GM19239 (cell line): ENCODE measurements at regions not wholly inside any gene's neighbourhood (a gene's known extent, or its start where the extent isn't known, plus 50 kb on each side); places are given as distances from the start of the nearest gene placed in this dataset.
A peak's percentile ranks its signal among the peaks of the same experiment; 100 is the strongest.

Source experiments
- DNase-seq: peaks from one replicate; pipeline ENCODE4 v3.0.0; 2011; ENCODE audit warnings: low spot score; ENCODE audit not compliant: insufficient read length
- FAIRE-seq: peaks from 2 replicates; lab custom pipeline; 2011; peaks lifted over from hg19 to GRCh38; lab: Jason Lieb, UNC

- DNase-seq (no peak), FAIRE-seq (no peak)
These were observed 300.5 kb downstream of the DEPDC1B start for GRCh38 chr5:60399507-60399906.

DNA sequence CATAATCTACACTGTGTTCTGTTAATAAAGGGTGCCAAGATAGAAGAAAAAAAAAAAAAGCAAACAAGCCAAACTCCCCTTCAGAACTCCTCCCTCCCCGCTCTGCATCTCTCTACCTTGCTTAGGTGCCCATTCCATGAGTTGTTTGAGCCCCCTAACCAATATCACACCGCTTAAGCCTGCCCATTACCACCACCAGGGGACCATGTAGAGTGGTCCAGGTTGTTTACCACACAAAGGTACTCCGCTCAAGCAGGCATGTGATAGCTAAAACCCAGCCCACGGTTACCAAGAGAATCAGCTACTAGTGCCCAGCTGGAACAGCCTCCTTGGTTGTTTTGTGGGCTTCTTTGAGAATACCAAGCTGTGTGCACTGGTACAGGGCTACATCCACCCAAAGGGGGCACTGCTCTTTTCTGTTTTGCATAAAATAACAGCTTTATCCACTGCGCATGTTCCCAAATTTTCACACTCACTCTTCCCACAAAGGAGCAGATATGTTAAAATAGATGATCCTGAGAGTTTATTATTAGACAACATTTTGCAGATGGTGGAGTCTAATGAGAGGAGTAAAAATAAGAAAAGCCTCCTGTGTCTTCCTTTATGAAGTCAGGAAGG, 304.1 kb downstream of the DEPDC1B start:
- DNase-seq (no peak), FAIRE-seq (no peak)

- no peak for DNase-seq
- FAIRE-seq, result no peak
These were observed 312.9 kb downstream of the DEPDC1B start for GRCh38 chr5:60387051-60387440.

- FAIRE-seq (no peak), DNase-seq (no peak)
These were observed 313.4 kb downstream of the DEPDC1B start for GRCh38 chr5:60386436-60387050.

DNA sequence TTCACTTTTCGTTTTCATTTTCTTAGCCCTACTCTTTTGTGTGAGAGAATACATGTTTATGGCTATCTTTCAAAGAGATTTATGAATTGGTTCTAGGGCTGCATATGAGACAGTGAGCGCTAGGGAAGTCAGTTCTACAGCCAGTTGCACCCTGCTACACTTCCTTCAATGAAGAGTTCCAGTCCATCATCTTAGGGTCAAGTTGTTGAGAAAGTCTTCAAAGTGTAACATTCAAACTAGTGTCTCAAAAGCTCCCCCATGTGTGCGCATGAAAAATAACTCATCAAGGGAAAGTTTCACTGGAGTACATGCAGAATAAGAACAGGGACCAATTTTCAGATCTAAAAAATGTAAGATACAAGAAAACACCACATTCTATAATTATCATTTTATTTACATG, 317.2 kb downstream of the DEPDC1B start:
- DNase-seq (no peak), FAIRE-seq (peak; percentile 67)

- no peak for FAIRE-seq
- no peak for DNase-seq
These were observed 320.1 kb downstream of the DEPDC1B start for GRCh38 chr5:60379907-60380306.

DNA sequence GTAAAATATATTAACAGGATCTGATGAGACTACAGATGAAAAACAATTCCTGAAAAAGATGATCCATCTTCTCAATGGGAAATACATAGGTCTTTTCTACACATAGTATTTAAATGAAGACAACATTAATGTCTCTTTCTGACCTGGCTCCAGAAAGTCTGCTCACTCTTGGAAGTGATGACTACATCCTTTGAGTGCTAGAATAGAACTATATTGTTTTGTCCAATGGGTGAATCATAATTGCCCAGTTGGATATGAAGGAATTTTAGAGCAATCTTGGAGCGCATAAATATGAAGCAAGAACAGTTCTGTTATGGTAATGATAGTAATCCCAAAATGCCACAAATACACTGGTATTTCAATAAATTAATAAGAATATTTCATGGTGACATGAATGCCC, 322.1 kb downstream of the DEPDC1B start:
- DNase-seq (no peak), FAIRE-seq (no peak)

DNA sequence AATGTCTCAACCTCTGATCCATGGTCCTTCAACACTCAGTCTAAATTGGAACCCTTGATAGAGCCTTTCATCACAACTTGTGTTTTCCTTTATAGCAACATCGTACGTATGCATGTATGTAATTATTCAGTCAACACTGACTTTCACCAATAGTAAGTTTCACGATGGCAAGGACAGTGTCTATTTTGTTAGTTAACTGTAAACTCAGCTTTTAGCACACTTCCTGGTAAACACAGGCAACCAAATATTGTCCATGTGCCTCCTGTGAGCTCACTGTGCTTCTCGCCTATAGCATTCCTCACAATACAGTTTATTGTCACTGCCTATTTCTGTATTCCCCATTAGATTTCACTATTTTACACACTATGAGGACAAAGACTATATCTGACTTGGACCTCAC, 323.1 kb downstream of the DEPDC1B start:
- DNase-seq, result no peak
- FAIRE-seq, result no peak

DNA sequence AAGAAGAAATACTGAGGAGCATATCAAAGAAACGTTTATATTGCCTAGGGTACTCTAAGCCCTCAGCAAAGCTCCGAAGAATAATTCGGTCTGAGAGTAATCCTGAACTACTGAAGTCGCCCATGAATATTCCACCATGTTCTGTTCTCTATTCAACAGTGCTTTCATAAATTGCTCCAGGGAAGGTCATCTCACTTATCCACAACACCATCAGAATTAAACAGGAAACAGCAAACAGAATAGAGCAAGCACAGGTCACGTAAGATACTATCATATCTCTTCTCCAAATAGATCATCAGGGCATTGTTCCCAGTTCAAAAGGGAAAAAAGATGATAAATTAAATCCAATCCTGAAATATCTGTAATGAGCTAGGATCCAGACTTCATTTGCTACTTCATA, 325.6 kb downstream of the DEPDC1B start:
- DNase-seq (no peak), FAIRE-seq (no peak)

DNA sequence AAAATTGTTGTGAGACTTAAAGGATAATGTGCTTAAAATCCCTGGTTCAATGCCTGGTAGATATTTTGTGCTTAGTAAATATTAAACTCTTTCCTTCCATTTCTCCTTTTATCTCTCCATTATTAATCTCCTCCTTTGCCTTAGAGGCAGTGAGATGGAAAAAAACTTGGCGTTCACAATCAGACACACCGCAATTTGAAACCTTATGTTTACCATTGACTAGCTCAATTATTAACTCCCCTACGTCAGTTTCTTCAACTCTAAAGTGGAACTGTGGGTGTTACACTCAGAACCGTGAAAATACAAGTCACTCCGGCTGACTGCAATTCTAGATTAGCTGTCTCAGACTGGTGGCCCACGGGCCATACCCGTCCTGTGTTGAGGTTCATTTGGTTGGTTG, 327.2 kb downstream of the DEPDC1B start:
- DNase-seq, result no peak
- no peak for FAIRE-seq

DNA sequence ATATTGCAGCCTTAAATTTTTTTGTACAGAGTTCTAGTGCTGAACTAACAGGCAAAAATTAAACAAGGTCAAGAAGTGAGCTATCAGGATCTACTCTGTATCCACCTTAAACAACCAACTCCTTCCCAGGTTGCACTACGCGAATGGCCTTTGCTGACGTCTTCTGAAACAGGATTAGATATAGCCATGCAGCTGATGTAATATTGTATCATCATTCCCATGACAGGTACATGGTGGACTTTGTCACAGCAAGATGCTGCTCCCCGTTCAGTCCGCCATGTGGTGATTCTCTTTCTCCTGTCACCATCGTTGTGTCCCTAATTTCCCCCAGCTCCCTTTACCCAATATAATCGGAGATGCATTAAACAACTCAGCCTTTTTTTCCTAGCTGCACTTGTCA, 328.9 kb downstream of the DEPDC1B start:
- DNase-seq (no peak), FAIRE-seq (no peak)

DNA sequence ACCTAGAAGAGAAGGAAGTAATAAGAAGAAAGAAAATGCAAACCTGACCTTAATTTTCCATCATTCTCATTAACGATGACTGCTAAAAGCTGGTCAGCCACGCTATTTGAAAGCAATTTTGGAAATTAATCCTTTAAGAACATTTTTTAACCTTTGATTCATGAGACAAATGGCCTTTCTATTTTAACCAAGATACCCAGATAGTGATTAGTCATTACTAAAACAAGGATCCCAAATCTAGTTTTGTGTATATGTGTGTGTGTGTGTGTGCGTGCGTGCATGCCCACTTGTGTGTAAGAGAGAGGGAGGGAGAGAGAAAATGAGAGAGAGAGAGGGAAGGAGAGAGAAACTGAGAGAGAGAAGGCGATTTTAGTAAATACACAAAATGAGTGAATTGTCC, 329.5 kb downstream of the DEPDC1B start:
- FAIRE-seq (no peak), DNase-seq (no peak)

- DNase-seq (no peak), FAIRE-seq (no peak)
These were observed 330.6 kb downstream of the DEPDC1B start for GRCh38 chr5:60369391-60369790.

DNA sequence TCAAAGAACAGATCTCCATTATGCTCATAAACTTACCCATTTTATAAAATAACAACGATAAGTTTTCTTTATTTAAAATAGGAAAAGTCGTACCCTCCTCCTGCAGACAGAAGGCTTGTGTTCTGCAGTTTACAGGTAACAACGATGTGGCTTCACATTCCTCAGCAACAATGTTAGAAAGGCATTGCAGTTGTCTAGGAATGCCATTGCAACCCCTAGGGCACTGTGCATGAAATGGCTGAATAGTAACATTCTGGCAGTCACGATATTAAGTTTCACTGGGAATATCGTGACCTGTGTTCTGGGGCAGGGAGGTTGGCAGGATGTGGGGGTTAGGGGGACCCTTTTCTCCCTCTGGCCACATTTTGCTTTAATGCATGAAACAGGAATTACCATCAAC, 331.9 kb downstream of the DEPDC1B start:
- DNase-seq, result no peak
- no peak for FAIRE-seq

- FAIRE-seq (no peak), DNase-seq (no peak)
These were observed 333.5 kb downstream of the DEPDC1B start for GRCh38 chr5:60366489-60366888.

- FAIRE-seq (no peak), DNase-seq (no peak)
These were observed 335.0 kb downstream of the DEPDC1B start for GRCh38 chr5:60365001-60365400.

- DNase-seq, result no peak
- no peak for FAIRE-seq
These were observed 337.8 kb downstream of the DEPDC1B start for GRCh38 chr5:60362158-60362557.

- FAIRE-seq (no peak), DNase-seq (no peak)
These were observed 339.6 kb downstream of the DEPDC1B start for GRCh38 chr5:60360355-60360754.

DNA sequence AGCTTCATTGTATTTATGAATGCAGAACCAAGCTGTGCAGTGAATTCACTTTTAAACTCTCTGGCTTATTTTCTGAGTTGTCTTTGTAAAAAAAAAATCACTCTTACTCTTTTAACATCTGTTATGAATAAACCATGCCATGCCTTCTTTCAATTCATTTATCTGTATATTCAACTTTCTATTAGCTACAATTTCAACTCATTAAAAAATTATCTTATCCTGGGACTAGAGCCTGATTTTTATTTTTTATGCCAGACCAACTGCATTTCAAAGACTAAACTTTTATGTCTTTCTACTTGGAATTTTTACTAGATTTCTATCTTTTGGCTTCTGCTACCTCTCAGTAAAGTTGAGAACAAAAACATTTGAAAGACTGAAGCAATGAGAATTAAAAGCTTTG, 342.7 kb downstream of the DEPDC1B start:
- FAIRE-seq, result no peak
- no peak for DNase-seq

DNA sequence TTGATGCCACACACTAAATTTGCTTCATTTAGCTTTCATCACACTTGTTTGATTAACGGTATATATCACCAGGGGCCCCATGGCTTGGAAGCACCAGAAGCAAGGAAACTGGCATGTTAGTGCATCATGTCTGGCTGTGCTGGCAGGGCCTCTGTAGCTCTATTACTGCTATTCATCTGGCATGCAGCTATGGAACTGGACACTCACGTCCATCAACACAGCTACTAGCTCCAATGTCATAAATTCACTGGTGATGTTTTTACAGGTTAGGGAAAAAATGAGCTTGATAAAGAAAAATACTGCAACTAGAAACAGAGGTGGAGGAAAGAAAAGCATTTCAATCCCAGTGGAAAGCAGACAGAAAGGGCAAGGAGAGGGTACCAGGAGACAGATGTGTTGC, 343.2 kb downstream of the DEPDC1B start:
- FAIRE-seq (no peak), DNase-seq (no peak)

DNA sequence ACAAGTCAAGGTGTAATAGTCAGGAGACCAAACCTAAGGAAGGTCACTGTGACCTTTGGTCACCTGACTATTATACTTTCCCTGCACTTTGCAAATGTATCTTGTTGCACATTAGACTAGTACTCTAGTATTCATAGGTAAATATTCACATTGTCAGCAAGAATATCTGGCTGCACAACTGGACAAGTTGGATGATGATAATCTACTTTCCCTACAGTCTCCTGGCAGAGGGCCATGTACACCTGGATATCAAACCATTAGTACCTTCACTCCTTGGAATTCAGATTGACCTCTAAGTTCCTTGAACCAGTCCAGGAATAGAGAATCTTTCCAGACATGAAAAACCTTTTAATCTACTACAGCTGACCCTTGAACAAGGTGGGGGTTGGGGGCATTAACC, 344.8 kb downstream of the DEPDC1B start:
- FAIRE-seq, result no peak

DNA sequence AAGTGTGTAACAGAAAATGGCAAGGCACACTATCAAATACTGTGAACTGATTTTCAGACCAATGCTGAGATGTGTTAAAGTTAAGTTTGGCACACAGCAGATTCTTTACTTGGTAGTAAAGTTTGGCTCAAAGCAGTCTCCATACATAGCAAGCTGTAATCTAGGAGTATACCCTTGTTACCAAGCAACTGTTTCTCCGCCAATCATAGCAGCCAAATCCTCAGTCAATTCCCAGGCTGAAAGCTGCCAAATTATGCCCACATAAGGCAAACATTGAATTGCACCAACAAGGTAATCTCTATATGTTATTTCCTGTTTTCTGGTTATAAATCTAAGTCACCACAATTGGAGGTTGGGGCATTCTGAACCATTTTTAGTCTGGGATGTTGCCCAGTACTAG, 345.7 kb downstream of the DEPDC1B start:
- DNase-seq, result no peak
- no peak for FAIRE-seq

More for the DNA sequence above, 344.8 kb downstream of the DEPDC1B start:
- no peak for DNase-seq
